ENCODE measurements at regions not wholly inside any gene's neighbourhood (a gene's known extent, or its start where the extent isn't known, plus 50 kb on each side); places are given as distances from the start of the nearest gene placed in this dataset.
"Not testable (repeated sequence)": the region's sequence is repeated elsewhere in the genome, so short reads cannot be mapped to it uniquely, and the experiment has no call there.

DNA sequence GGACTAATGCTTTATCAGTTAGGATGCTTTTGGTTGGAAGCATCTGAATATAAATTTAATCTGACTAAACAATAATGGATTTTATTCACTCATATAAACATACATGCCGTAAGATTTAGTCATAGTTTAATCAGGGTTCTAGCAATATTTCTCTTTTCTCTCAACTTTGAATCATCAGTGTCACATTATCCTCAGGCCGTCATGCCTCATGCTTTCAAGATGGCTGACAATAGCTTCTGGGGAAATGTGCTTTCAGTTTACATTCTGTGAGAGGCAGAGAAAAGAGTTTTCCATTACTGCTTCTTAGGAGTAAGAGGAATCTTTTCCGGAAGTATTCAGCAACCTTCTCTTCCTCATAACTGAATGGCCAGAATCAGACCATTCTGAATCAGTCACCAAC, 162.2 kb downstream of the GJA1 start:
- DNase-seq = no peak

DNA sequence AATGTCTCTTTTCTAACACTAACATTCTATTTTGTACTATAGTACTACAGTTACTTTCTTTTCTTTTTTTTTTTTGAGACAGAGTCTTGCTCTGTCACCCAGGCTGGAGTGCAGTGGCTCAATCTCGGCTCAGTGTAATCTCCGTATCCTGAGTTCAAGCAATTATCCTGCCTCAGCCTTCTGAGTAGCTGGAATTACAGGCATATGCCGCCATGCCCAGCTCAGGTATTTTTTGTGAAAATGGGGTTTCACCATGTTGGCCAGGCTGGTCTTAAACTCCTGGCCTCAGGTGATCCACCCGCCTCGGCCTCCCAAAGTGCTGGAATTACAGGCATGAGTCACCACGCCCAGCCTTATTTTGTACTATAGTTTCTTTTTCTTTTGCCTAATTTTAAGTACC, 163.9 kb downstream of the GJA1 start:
- DNase-seq = not testable (repeated sequence)

GRCh38 chr6:121600389-121601168, 165.1 kb downstream of the GJA1 start:
- no peak for DNase-seq

GRCh38 chr6:121603486-121603885, 168.0 kb downstream of the GJA1 start:
- no peak for DNase-seq

- no peak for DNase-seq
Measured at GRCh38 chr6:121607721-121608120, 172.3 kb downstream of the GJA1 start.

DNA sequence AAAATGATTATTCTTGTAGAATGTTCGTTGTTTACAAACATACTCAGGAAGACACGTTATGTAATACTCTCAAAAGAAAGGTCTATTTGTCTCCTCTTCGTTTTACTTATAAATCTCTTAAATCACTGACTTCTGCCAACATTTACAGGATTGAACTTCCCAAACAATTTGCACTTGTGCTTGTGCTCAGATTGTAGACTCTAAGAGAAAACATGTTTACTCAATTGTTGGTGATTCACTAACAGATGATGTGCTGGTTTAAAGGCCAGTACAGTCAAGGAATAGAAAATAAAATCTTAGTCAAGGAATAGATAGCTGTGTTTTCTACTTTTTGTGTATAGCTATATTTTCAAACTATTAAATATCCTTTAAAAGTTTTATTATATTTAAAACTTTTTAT, 172.8 kb downstream of the GJA1 start:
- DNase-seq = no peak

DNA sequence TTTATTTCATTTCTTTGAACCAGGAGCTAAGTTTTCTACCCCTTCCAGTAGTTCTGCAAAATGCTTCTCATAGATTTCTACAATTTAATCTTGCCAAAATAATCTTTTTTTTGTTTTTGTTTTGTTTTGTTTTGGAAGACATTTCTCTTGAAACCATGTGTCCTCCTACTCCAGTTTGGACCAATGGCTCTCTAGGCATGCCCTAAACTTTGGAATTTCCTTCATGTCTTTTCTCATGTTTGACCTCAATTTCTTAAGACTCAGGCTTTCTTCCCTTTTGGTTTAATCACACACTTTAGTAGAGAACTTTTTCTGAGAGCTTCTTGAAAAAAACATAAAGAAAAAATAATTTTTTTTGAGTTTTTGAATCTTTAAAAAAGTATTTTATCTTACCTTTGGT, 173.8 kb downstream of the GJA1 start:
- no peak for DNase-seq

DNA sequence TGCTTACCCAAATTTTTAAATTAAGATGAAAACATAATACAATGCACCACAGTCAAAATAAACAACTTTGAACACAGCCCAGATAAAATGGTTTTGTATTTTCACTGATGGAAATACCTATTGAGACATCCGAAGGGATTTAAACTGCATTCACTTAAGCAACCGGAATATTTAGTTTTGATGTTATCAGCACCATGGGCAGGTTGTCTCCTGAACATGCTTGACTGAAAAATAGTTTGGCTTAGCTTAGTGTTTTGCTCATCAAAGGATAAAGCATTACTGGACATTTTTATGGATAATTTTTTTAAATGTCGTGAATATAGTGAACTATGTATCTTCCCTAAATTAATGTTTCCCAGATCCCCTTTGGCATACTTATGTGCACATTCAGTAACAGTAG, 177.5 kb downstream of the GJA1 start:
- no peak for DNase-seq

- DNase-seq = no peak
Measured at GRCh38 chr6:121614115-121614514, 178.7 kb downstream of the GJA1 start.

- DNase-seq = no peak
Measured at GRCh38 chr6:121615493-121615892, 180.0 kb downstream of the GJA1 start.

DNA sequence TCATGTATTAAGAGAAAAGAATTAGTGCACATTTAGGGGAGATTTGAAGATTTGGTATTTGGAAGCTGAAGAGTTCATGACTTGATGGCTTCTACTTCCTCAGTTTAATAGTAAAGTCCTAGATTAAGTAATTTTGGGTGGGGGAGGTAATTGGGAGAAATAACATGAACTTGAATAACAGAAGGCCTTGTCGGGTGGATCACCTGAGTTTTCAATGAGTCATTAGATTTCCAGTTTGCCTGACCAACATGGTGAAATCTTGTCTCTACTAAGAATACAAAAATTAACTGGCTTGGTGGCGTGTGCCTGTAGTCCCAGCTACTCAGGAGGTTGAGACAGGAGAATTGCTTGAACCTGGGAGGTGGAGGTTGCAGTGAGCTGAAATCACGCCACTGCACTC, 181.0 kb downstream of the GJA1 start:
- no peak for DNase-seq

- DNase-seq = no peak
Measured at GRCh38 chr6:121617388-121617787, 181.9 kb downstream of the GJA1 start.

- no peak for DNase-seq
Measured at GRCh38 chr6:121619013-121619412, 183.6 kb downstream of the GJA1 start.

DNA sequence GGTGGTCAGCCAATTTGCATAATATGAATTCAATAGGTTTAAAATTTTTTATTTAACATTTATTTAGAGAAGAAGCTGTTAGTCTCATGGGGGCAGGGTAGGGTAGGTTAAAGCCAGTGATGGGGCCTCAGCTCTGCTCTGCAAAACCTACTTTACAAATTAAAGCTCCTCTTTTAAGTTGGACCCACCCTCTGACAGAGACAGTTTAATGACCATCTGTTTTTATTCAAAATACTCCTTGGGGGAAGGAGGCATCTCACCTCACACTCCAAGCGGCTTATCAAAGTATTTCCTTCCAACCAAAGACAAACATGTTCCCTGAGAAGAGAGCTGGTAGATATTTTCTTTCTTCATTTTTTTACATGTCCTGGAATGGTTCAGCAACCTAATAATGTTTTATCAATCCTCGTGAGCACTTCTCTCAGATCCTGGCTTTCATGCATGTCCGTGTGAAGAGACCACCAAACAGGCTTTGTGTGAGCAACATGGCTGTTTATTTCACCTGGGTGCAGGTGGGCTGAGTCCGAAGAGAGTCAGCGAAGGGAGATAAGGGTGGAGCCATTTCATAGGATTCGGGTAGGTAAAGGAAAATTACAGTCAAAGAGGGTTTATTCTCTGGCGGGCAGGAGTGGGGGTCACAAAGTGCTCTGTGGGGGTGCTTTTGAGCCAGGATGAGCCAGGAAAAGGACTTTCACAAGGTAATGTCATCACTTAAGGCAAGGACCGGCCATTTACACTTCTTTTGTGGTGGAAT, 184.7 kb downstream of the GJA1 start:
- DNase-seq = no peak

- no peak for DNase-seq
Measured at GRCh38 chr6:121627761-121628160, 192.3 kb downstream of the GJA1 start.

- no peak for DNase-seq
Measured at GRCh38 chr6:121630716-121631115, 195.3 kb downstream of the GJA1 start.

DNA sequence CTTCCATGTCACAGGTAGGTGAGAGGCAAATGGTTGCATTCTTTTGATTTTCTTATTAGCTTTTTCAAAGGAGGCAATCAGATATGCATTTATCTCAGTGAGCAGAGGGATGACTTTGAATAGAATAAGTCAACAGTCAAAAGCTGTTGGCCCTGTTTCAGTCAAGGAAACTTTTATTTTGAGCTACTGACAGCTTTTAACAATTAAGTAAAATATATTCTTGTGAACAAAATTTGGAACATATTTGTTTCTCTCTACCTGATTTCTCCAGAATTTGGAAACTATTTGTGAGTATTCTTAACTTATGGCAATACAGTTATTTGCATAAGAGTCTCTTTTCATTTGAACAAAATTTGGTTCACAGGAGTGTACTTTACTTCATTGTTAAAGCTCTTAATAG, 196.3 kb downstream of the GJA1 start:
- DNase-seq = not testable (repeated sequence)

- no peak for DNase-seq
Measured at GRCh38 chr6:121633309-121633708, 197.9 kb downstream of the GJA1 start.

DNA sequence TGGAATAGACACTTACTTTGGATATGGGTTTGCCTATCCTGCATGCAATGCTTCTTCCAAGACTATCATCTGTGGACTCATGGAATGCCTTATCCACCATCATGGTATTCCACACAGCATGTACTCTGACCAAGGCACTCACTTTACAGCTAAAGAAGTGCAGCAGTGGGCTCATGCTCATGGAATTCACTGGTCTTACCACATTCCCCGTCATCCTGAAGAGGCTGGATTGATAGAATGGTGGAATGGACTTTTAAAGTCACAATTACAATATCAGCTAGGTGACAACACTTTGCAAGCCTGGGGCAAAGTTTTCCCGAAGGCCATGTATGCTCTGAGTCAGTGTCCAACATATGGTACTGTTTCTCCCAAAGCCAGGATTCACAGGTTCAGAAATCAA, 199.1 kb downstream of the GJA1 start:
- DNase-seq = not testable (repeated sequence)

- no peak for DNase-seq
Measured at GRCh38 chr6:121635355-121635754, 199.9 kb downstream of the GJA1 start.

GRCh38 chr6:121636217-121636616, 200.8 kb downstream of the GJA1 start:
- not testable (repeated sequence) for DNase-seq

DNA sequence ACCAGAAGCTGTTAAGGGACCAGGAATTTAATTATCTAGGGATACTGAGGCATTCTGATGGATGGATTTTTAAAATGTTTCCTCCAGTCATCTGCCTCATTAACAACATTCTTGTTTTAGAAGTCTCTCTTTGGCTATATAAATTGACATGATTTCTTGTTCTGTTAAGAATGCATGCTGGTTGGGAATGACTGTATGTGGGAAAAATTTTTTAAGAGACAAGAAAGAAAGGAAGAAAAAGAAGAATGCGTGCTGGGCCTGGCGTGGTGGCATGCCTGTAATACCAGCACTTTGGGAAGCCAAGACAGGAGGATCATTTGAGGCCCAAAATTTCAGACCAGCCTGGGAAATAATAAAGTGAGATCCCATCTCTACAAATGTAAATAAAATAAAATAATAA, 203.6 kb downstream of the GJA1 start:
- no peak for DNase-seq

DNA sequence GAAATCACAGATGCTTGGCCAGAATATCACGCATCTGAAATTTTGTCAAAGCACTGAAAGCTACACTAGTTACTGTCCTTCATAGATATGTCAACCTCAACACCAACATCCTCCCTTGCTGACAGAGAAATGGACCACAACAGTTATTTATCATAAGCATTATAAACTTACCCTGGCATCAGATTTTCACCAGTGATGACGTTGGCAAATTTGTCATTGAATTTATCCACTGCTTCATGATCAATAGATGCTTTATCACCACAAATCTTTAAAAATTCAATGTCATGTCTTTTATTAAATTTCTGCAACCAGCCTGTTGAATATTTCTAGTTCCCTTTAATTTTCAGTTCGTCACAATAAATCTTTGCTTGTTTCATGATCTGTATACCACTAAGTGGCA, 205.7 kb downstream of the GJA1 start:
- DNase-seq = no peak

- no peak for DNase-seq
Measured at GRCh38 chr6:121645100-121645745, 209.8 kb downstream of the GJA1 start.

Data from SHP77 treated with DMSO at 0.1 percent for 48 hours (cell line).